Heart left ventricle (tissue), 13 donors: ENCODE measurements at regions not wholly inside any gene's neighbourhood (a gene's known extent, or its start where the extent isn't known, plus 50 kb on each side); places are given as distances from the start of the nearest gene placed in this dataset.

ENCODE experiments used
- CTCF ChIP-seq, 12 donors: fragments of 200-600 bp; sonication (generic) in 4 of 12; IDR thresholded peaks; one replicate each; pipeline versions ENCODE4 v1.5.0 to v1.8.0; 2018 to 2022; ENCODE audit warnings: antibody characterized with exemption in 12 of 12, mild to moderate bottlenecking in 5 of 12
- POLR2A ChIP-seq, 2 donors: fragments of 450-650 bp; IDR thresholded peaks; one replicate each; pipeline ENCODE4 v1.6.1; 2017; ENCODE audit warnings: antibody characterized with exemption in 2 of 2, mild to moderate bottlenecking in 2 of 2, moderate library complexity in 2 of 2
- donor health status: ischemic (EF 13 %, LVEDD 7.1; RV severe dilation, severe dysfunction).
- donor health status: DM: no; HTN: yes; CAD: no.
- donor health status: DM: no; HTN: no; CAD: no.
- donor health status: ischemic (EF 25% LVEDD 6.9; RV normal size, moderate dysfunction).
- donor health status: ischemic (EF 25% LVEDD 5.7; RV mildly dilated, moderate dysfunction).
- donor health status: ischemic (EF 35%, LVEDD 5.7; RV mildly dilated, moderate dysfunction).
- donor health status: nonischemic (EF 11% LVEDD 7.7; RV severe dilation, severe dysfunction).
- donor health status: DM: yes; HTN: yes; CAD: no.
- donor health status: PGD.
- donor health status: ischemic (EF 29% LVEDD 5.4; RV normal size, mild dysfunction).
- donor health status: nonischemic (EF 23%, LVEDD 6.1; RV moderate dilation, normal function).

DNA sequence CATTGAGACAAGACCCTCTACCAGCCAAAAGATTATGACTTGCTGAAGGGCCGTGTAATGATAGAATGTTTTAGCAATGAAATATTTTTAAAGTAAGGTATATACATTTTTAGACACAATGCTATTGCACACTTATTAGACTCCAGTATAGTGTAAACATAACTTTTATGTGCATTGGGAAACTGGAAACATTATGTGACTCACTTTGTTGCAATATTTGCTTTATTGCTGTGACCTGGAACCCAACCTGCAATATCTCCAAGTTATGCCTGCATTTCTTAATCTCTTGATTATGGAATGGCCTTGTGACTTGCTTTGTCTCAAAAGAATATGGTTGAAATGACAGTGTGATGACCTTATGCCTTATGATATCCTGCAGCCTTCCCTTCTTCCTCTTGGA, 502.0 kb downstream of the EPHA4 start:
- TF ChIP-seq CTCF (IDR thresholded peaks at IDR 0.05) (no peak), POLR2A (IDR thresholded peaks at IDR 0.05) (no peak)
